Mesenchymal stem cell (in vitro differentiated cells and primary cell): ENCODE measurements at regions not wholly inside any gene's neighbourhood (a gene's known extent, or its start where the extent isn't known, plus 50 kb on each side); places are given as distances from the start of the nearest gene placed in this dataset.

Source experiments
- DNase-seq: peaks from one replicate; pipeline ENCODE4 v3.0.0-alpha.2; 2013
- H2AFZ ChIP-seq: one replicate; pipeline ENCODE4 v1.6.1; 2013; ENCODE audit warnings: low read depth, mild to moderate bottlenecking, control low read depth, inconsistent platforms, low read length, moderate library complexity
- H2AK5ac ChIP-seq: 2 replicates; pipeline ENCODE4 v1.6.1; 2013; ENCODE audit warnings: low read length, moderate library complexity, mild to moderate bottlenecking, inconsistent platforms; ENCODE audit not compliant: severe bottlenecking
- H2BK120ac ChIP-seq: one replicate; pipeline ENCODE4 v1.6.1; 2013; ENCODE audit warnings: low read depth, mild to moderate bottlenecking, inconsistent platforms, low read length, moderate library complexity
- H2BK12ac ChIP-seq, 2 experiments: one replicate each; pipeline ENCODE4 v1.6.1; 2013; ENCODE audit warnings: inconsistent platforms in 2 of 2, low read length in 2 of 2, mild to moderate bottlenecking in 2 of 2, moderate library complexity in 2 of 2, control low read depth in 1 of 2
- H2BK15ac ChIP-seq: one replicate; pipeline ENCODE4 v1.6.1; 2013; ENCODE audit warnings: mild to moderate bottlenecking, low read depth, inconsistent platforms; ENCODE audit not compliant: poor library complexity, severe bottlenecking
- H2BK5ac ChIP-seq: 2 replicates; pipeline ENCODE4 v1.6.1; 2013; ENCODE audit warnings: low read depth, mild to moderate bottlenecking, low read length, control low read depth, inconsistent platforms; ENCODE audit not compliant: poor library complexity, severe bottlenecking
- H3K14ac ChIP-seq, 2 experiments: one replicate each; pipeline ENCODE4 v1.6.1; 2013; ENCODE audit warnings: inconsistent platforms in 2 of 2, low read length in 2 of 2, control low read depth in 1 of 2, mild to moderate bottlenecking in 1 of 2, moderate library complexity in 1 of 2
- H3K18ac ChIP-seq, 2 experiments: one replicate each; pipeline ENCODE4 v1.6.1; 2013; ENCODE audit warnings: inconsistent platforms in 2 of 2, low read length in 2 of 2, control low read depth in 1 of 2, low read depth in 1 of 2, mild to moderate bottlenecking in 1 of 2
- H3K23ac ChIP-seq, 2 experiments: one replicate each; pipeline ENCODE4 v1.6.1; 2013; ENCODE audit warnings: inconsistent platforms in 2 of 2, low read length in 2 of 2, mild to moderate bottlenecking in 2 of 2, moderate library complexity in 2 of 2, control low read depth in 1 of 2
- H3K27ac ChIP-seq: 2 replicates; pipeline ENCODE4 v1.5.1; 2013; ENCODE audit warnings: mild to moderate bottlenecking, moderate library complexity, low read length, control low read depth, inconsistent platforms; ENCODE audit not compliant: poor library complexity, severe bottlenecking
- H3K27me3 ChIP-seq, 2 experiments: 2 replicates each; pipeline versions ENCODE4 v1.6.1 to v1.7.0; 2013; ENCODE audit warnings: low read length in 2 of 2, mild to moderate bottlenecking in 2 of 2, moderate library complexity in 2 of 2, control low read depth in 1 of 2, inconsistent platforms in 1 of 2; ENCODE audit not compliant: control insufficient read depth in 1 of 2, insufficient read depth in 1 of 2
- H3K36me3 ChIP-seq, 2 experiments: 2 replicates each; pipeline versions ENCODE4 v1.6.1 to v1.7.0; 2013; ENCODE audit warnings: low read length in 2 of 2, control low read depth in 1 of 2, inconsistent platforms in 1 of 2, low read depth in 1 of 2, mild to moderate bottlenecking in 1 of 2; ENCODE audit not compliant: insufficient read depth in 2 of 2, control insufficient read depth in 1 of 2
- H3K4ac ChIP-seq, 2 experiments: one replicate each; pipeline ENCODE4 v1.6.1; 2013; ENCODE audit warnings: inconsistent platforms in 2 of 2, low read length in 2 of 2, mild to moderate bottlenecking in 2 of 2, moderate library complexity in 2 of 2, control low read depth in 1 of 2, low read depth in 1 of 2
- H3K4me1 ChIP-seq: 2 replicates; pipeline ENCODE4 v1.6.1; 2013; ENCODE audit warnings: low read depth, low read length, control low read depth; ENCODE audit not compliant: control insufficient read depth, insufficient read depth
- H3K4me2 ChIP-seq: 2 replicates; pipeline ENCODE4 v1.6.1; 2013; ENCODE audit warnings: low read length, mild to moderate bottlenecking, inconsistent platforms; ENCODE audit not compliant: poor library complexity, severe bottlenecking
- H3K4me3 ChIP-seq, 2 experiments: 2 replicates each; pipeline versions ENCODE4 v1.5.1 to v1.7.0; 2013; ENCODE audit warnings: low read length in 2 of 2, mild to moderate bottlenecking in 2 of 2, control low read depth in 1 of 2, low read depth in 1 of 2; ENCODE audit not compliant: insufficient read depth in 1 of 2
- H3K79me1 ChIP-seq: replicated peaks from 2 replicates; pipeline ENCODE4 v1.6.1; 2013; ENCODE audit warnings: mild to moderate bottlenecking, control low read depth, low read length, inconsistent platforms; ENCODE audit not compliant: poor library complexity, severe bottlenecking
- H3K9ac ChIP-seq: 2 replicates; pipeline ENCODE4 v1.7.0; 2013; ENCODE audit warnings: mild to moderate bottlenecking, low read length, moderate library complexity
- H3K9me3 ChIP-seq: 2 replicates; pipeline ENCODE4 v1.7.0; 2013; ENCODE audit warnings: mild to moderate bottlenecking, low read length; ENCODE audit not compliant: control insufficient read depth
- H4K8ac ChIP-seq: one replicate; pipeline ENCODE4 v1.6.1; 2013; ENCODE audit warnings: inconsistent platforms, mild to moderate bottlenecking, low read length, moderate library complexity
- H4K91ac ChIP-seq: one replicate; pipeline ENCODE4 v1.6.1; 2013; ENCODE audit warnings: mild to moderate bottlenecking, low read length, inconsistent platforms
- WGBS: methylation state at CpG from one replicate; pipeline ENCODE4 v1.1.7; 2013; ENCODE audit warnings: mixed read lengths; 5-methylcytosine and 5-hydroxymethylcytosine counted together

GRCh38 chr5:145633474-145633873 lies 201.7 kb downstream of the PRELID2 start:
- no peak overlapping the region for H3K18ac ChIP-seq
- H2BK5ac ChIP-seq: no peak overlapping the region
- whole genome bisulfite sequencing: 94% methylated on average over 3 of the region's 3 CpGs
- no peak overlapping the region for H2BK120ac ChIP-seq
- DNase-seq: no peak
- no peak overlapping the region for H2BK15ac ChIP-seq
- no peak overlapping the region for H4K91ac ChIP-seq
- H3K9me3 ChIP-seq: no peaks in the 10 kb centered on the region
- no peaks in the 10 kb centered on the region for H3K36me3 ChIP-seq
- no peak overlapping the region for H3K4me2 ChIP-seq
- H2BK12ac ChIP-seq: no peak overlapping the region
- no peaks in the 10 kb centered on the region for H3K4me1 ChIP-seq
- no peak overlapping the region for H3K27ac ChIP-seq
- no peak overlapping the region for H2AFZ ChIP-seq
- H3K27me3 ChIP-seq: no peaks in the 10 kb centered on the region
- no peak overlapping the region for H3K23ac ChIP-seq
- no peak overlapping the region for H4K8ac ChIP-seq
- H3K14ac ChIP-seq: no peak overlapping the region
- H3K79me1 ChIP-seq: no peaks in the 10 kb centered on the region
- no peak overlapping the region for H2AK5ac ChIP-seq
- no peak overlapping the region for H3K4ac ChIP-seq
- no peak overlapping the region for H3K4me3 ChIP-seq
- H3K9ac ChIP-seq: no peak overlapping the region

GRCh38 chr5:145632701-145633100 lies 202.4 kb downstream of the PRELID2 start:
- no peak overlapping the region for H2BK12ac ChIP-seq
- no peak overlapping the region for H3K18ac ChIP-seq
- no peaks in the 10 kb centered on the region for H3K36me3 ChIP-seq
- no peaks in the 10 kb centered on the region for H3K27me3 ChIP-seq
- no peak overlapping the region for H2BK5ac ChIP-seq
- H2BK120ac ChIP-seq: no peak overlapping the region
- H2BK15ac ChIP-seq: no peak overlapping the region
- H4K8ac ChIP-seq: no peak overlapping the region
- H3K27ac ChIP-seq: no peak overlapping the region
- H3K9me3 ChIP-seq: no peaks in the 10 kb centered on the region
- DNase-seq: no peak
- no peak overlapping the region for H2AFZ ChIP-seq
- 75% methylated on average over 1 of the region's 1 CpG for WGBS
- H3K4me2 ChIP-seq: no peak overlapping the region
- no peaks in the 10 kb centered on the region for H3K79me1 ChIP-seq
- no peak overlapping the region for H3K23ac ChIP-seq
- H3K4me3 ChIP-seq: no peak overlapping the region
- no peak overlapping the region for H2AK5ac ChIP-seq
- no peak overlapping the region for H3K14ac ChIP-seq
- H4K91ac ChIP-seq: no peak overlapping the region
- no peak overlapping the region for H3K4ac ChIP-seq
- H3K9ac ChIP-seq: no peak overlapping the region
- no peaks in the 10 kb centered on the region for H3K4me1 ChIP-seq

- no peak overlapping the region for H4K8ac ChIP-seq
- no peak overlapping the region for H3K9ac ChIP-seq
- no peak overlapping the region for H2BK15ac ChIP-seq
- H3K4me1 ChIP-seq: no peaks in the 10 kb centered on the region
- H3K27ac ChIP-seq: no peak overlapping the region
- H2BK5ac ChIP-seq: no peak overlapping the region
- no peak overlapping the region for H3K4me2 ChIP-seq
- no peaks in the 10 kb centered on the region for H3K27me3 ChIP-seq
- H3K36me3 ChIP-seq: no peaks in the 10 kb centered on the region
- H3K23ac ChIP-seq: no peak overlapping the region
- peaks cover 2% of the 10 kb centered on the region for H3K9me3 ChIP-seq
- H4K91ac ChIP-seq: no peak overlapping the region
- H2BK120ac ChIP-seq: no peak overlapping the region
- no peak overlapping the region for H3K4me3 ChIP-seq
- DNase-seq: no peak
- no peak overlapping the region for H3K14ac ChIP-seq
- H2AFZ ChIP-seq: no peak overlapping the region
- WGBS: 54% methylated on average over 3 of the region's 3 CpGs
- no peak overlapping the region for H3K18ac ChIP-seq
- no peaks in the 10 kb centered on the region for H3K79me1 ChIP-seq
- no peak overlapping the region for H3K4ac ChIP-seq
- no peak overlapping the region for H2BK12ac ChIP-seq
- no peak overlapping the region for H2AK5ac ChIP-seq
These were observed 206.1 kb downstream of the PRELID2 start for GRCh38 chr5:145629047-145629446.

GRCh38 chr5:145628525-145628924 lies 206.6 kb downstream of the PRELID2 start:
- H3K27me3 ChIP-seq: no peaks in the 10 kb centered on the region
- no peak overlapping the region for H3K4me3 ChIP-seq
- no peak overlapping the region for H2AFZ ChIP-seq
- H3K9me3 ChIP-seq: peaks cover 7% of the 10 kb centered on the region
- H2BK120ac ChIP-seq: no peak overlapping the region
- no peaks in the 10 kb centered on the region for H3K36me3 ChIP-seq
- H2BK5ac ChIP-seq: no peak overlapping the region
- 93% methylated on average over 3 of the region's 4 CpGs for WGBS
- no peak overlapping the region for H3K4ac ChIP-seq
- H2BK12ac ChIP-seq: no peak overlapping the region
- H3K4me2 ChIP-seq: no peak overlapping the region
- no peaks in the 10 kb centered on the region for H3K4me1 ChIP-seq
- peaks cover 2% of the 10 kb centered on the region for H3K79me1 ChIP-seq
- H4K91ac ChIP-seq: no peak overlapping the region
- H4K8ac ChIP-seq: no peak overlapping the region
- DNase-seq: no peak
- no peak overlapping the region for H3K9ac ChIP-seq
- H3K23ac ChIP-seq: no peak overlapping the region
- no peak overlapping the region for H2AK5ac ChIP-seq
- H2BK15ac ChIP-seq: no peak overlapping the region
- no peak overlapping the region for H3K18ac ChIP-seq
- no peak overlapping the region for H3K27ac ChIP-seq
- no peak overlapping the region for H3K14ac ChIP-seq
